ENCODE measurements at regions not wholly inside any gene's neighbourhood (a gene's known extent, or its start where the extent isn't known, plus 50 kb on each side); places are given as distances from the start of the nearest gene placed in this dataset.

GRCh38 chr11:47924184-47924691 is 56.1 kb upstream of the PTPRJ start:
- peak; percentile 59 for ATAC-seq
- no peak for DNase-seq (ENCODE audit: extremely low read depth in 1 of 4, low spot score in 3 of 4)
- TF ChIP-seq MEIS2 (IDR thresholded peaks at IDR 0.05; ENCODE audit: partially characterized antibody) (peak; percentile 31), ZNF395 (CRISPR knock-in tag; IDR thresholded peaks at IDR 0.05) (0 out of 2 replicates have a peak, but pooled peaks have one; percentile 65), POLR2AphosphoS5 (IDR thresholded peaks at IDR 0.05; ENCODE audit: control insufficient read depth, insufficient read depth, low read depth, low read length) (no peak), ZNF239 (CRISPR knock-in tag; IDR thresholded peaks at IDR 0.05) (no peak), ZNF316 (IDR thresholded peaks at IDR 0.05) (no peak), KAT2B (IDR thresholded peaks at IDR 0.05; ENCODE audit: low read depth, low read length) (no peak), ZBTB9 (CRISPR knock-in tag; IDR thresholded peaks at IDR 0.05) (no peak), ZNF175 (CRISPR knock-in tag; IDR thresholded peaks at IDR 0.05; ENCODE audit: low read depth) (0 out of 2 replicates have a peak, but pooled peaks have one; percentile 39), EGR1 (conservative IDR thresholded peaks at IDR 0.05) (no peak), ADNP (tag; IDR thresholded peaks at IDR 0.05) (peak; percentile 48; the same call in 1 of the 2 replicates), PHB2 (IDR thresholded peaks at IDR 0.05; ENCODE audit: low read depth) (no peak), TGIF2 (CRISPR knock-in tag; IDR thresholded peaks at IDR 0.05) (no peak), ZNF436 (CRISPR knock-in tag; IDR thresholded peaks at IDR 0.05) (no peak), L3MBTL2 (IDR thresholded peaks at IDR 0.05) (no peak), GTF2B (IDR thresholded peaks at IDR 0.05; ENCODE audit: extremely low read depth, insufficient read length) (no peak), SIX5 (IDR thresholded peaks at IDR 0.05; ENCODE audit: borderline replicate concordance in 1 of 2, insufficient read depth in 1 of 2, low read depth in 1 of 2, low read length in 2 of 2) (no peak), NRF1 (conservative IDR thresholded peaks at IDR 0.05 in 1 of 2, IDR thresholded peaks at IDR 0.05 in 1 of 2) (0 out of 4 replicates have a peak, but pooled peaks of 1 of the 2 experiments have one; percentile 27), FOXA1 (IDR thresholded peaks at IDR 0.05; ENCODE audit: borderline replicate concordance) (no peak), SMARCC2 (IDR thresholded peaks at IDR 0.05; ENCODE audit: low read depth) (no peak), HMGN3 (IDR thresholded peaks at IDR 0.05; ENCODE audit: borderline replicate concordance, extremely low read depth, insufficient read length, low read depth, low read length) (no peak), CHCHD3 (CRISPR knock-in tag; IDR thresholded peaks at IDR 0.05) (no peak)

More at GRCh38 chr11:47924184-47924691, 56.1 kb upstream of the PTPRJ start:
- no peaks in the 10 kb centered on the region for H3K27me3 ChIP-seq (ENCODE audit: control insufficient read depth in 2 of 2, insufficient read depth in 2 of 2, low read length in 2 of 2)
- 30% methylated on average over 8 of the region's 8 CpGs for WGBS (ENCODE audit: insufficient coverage, low coverage, missing lambda C conversion rate)
- no peak overlapping the region for H3K4me3 ChIP-seq
- ChIA-PET CTCF (ENCODE audit: low intra/inter-chr PET ratio) (no interaction called here), POLR2A (interaction anchor here (0.5 to 1.2 kb wide), 2 partner anchors 10 to 71 kb away, joined by 3 read pairs; no protein-coding TSS in a partner anchor)
- FAIRE-seq: no peak
- no TSS peak for BruUV-seq (replicated peaks)
- no peaks in the 10 kb centered on the region for H3K36me3 ChIP-seq (ENCODE audit: control insufficient read depth, insufficient read depth, low read length)
- in situ Hi-C loops (cut with MboI): no loop called here
- no peak overlapping the region for H3K4me2 ChIP-seq (ENCODE audit: insufficient read depth, low read length)
- peak overlapping the region in 1 of 2 experiments; percentile 61; a peak in 1 of 4 replicates for H3K9ac ChIP-seq (ENCODE audit: insufficient read depth in 1 of 2, low read depth in 2 of 2, low read length in 2 of 2)
- no peaks in the 10 kb centered on the region for H4K20me1 ChIP-seq (replicated peaks; ENCODE audit: control insufficient read depth, insufficient read depth, low read length)
- no peaks in the 10 kb centered on the region for H3K79me2 ChIP-seq (ENCODE audit: control insufficient read depth, insufficient read depth, low read length)
- intact Hi-C loops (cut with micrococcal nuclease): no loop called here
- peaks cover 0 to 4% of the 10 kb centered on the region in 2 experiments; a peak in 3 of 5 replicates for H3K4me1 ChIP-seq (replicated peaks in 1 of 2; ENCODE audit: control insufficient read depth in 2 of 2, insufficient read depth in 2 of 2, low read length in 2 of 2)
- H2AFZ ChIP-seq (ENCODE audit: low read depth, low read length): peak overlapping the region; percentile 30; the same call in 1 of the 2 replicates
- no peaks in the 10 kb centered on the region for H3K9me3 ChIP-seq (replicated peaks; ENCODE audit: control insufficient read depth, insufficient read depth, low read depth, low read length)
- no peaks in the 10 kb centered on the region for H3K9me1 ChIP-seq (ENCODE audit: control insufficient read depth, insufficient read depth, low read length)
- H3K27ac ChIP-seq (ENCODE audit: extremely low read depth, low read depth, low read length): no peak overlapping the region

Measured in K562 (cell line).